SK-N-SH treated with all-trans-retinoic acid at 6 μM for 48 hours (cell line): ENCODE measurements at regions not wholly inside any gene's neighbourhood (a gene's known extent, or its start where the extent isn't known, plus 50 kb on each side); places are given as distances from the start of the nearest gene placed in this dataset.

Experiments used
- ATAC-seq: fragments of 200-7000 bp; cut with Tn5 transposase; 3 replicates; pipeline ENCODE4 v1.9.1; 2020; ENCODE audit warnings: mild to moderate bottlenecking, moderate library complexity
- ARNTL ChIP-seq: fragments of 450-650 bp; formaldehyde crosslinking; IDR thresholded peaks from 2 replicates; pipeline ENCODE4 v1.5.0; 2020; ENCODE audit warnings: low read depth, mild to moderate bottlenecking, moderate library complexity, borderline replicate concordance
- BACH2 ChIP-seq: fragments of 250-450 bp; sonication (Bioruptor Pico); IDR thresholded peaks from 2 replicates; pipeline ENCODE4 v1.9.0; 2021; ENCODE audit warnings: mild to moderate bottlenecking, borderline replicate concordance
- ESRRG ChIP-seq: fragments of 250-450 bp; sonication (Bioruptor Pico); IDR thresholded peaks from 2 replicates; pipeline ENCODE4 v1.6.1; 2021; ENCODE audit warnings: mild to moderate bottlenecking
- ISL1 ChIP-seq: fragments of 250-450 bp; sonication (Bioruptor Pico); IDR thresholded peaks from 2 replicates; pipeline ENCODE4 v2.1.2; 2022; ENCODE audit warnings: mild to moderate bottlenecking, moderate library complexity
- OSR1 ChIP-seq: fragments of 250-450 bp; sonication (Bioruptor Pico); IDR thresholded peaks from 2 replicates; pipeline ENCODE4 v1.8.0; 2022; ENCODE audit warnings: moderate library complexity, mild to moderate bottlenecking, inconsistent platforms
- PATZ1 ChIP-seq: fragments of 250-450 bp; sonication (Bioruptor Pico); IDR thresholded peaks from 2 replicates; pipeline ENCODE4 v1.8.0; 2020; ENCODE audit warnings: mild to moderate bottlenecking, moderate library complexity, borderline replicate concordance
- POU6F1 ChIP-seq: fragments of 250-450 bp; sonication (Bioruptor Pico); IDR thresholded peaks from 2 replicates; pipeline ENCODE4 v1.8.0; 2021; ENCODE audit warnings: low read depth, mild to moderate bottlenecking, moderate library complexity, borderline replicate concordance
- PPARA ChIP-seq: fragments of 250-450 bp; sonication (Bioruptor Pico); IDR thresholded peaks from 2 replicates; pipeline ENCODE4 v1.5.0; 2020; ENCODE audit warnings: mild to moderate bottlenecking, borderline replicate concordance
- RARB ChIP-seq: fragments of 250-450 bp; sonication (Bioruptor Pico); IDR thresholded peaks from 2 replicates; pipeline ENCODE4 v1.8.0; 2021; ENCODE audit warnings: mild to moderate bottlenecking, moderate library complexity
- SNAI2 ChIP-seq: fragments of 250-450 bp; sonication (Bioruptor Pico); IDR thresholded peaks from 2 replicates; pipeline ENCODE4 v1.5.0; 2020; ENCODE audit warnings: mild to moderate bottlenecking, moderate library complexity
- TCF4 ChIP-seq: fragments of 250-450 bp; sonication (Bioruptor Pico); IDR thresholded peaks from 2 replicates; pipeline ENCODE4 v1.8.0; 2021; ENCODE audit warnings: mild to moderate bottlenecking, moderate library complexity, borderline replicate concordance
- TOX ChIP-seq: fragments of 250-450 bp; sonication (Bioruptor Pico); IDR thresholded peaks from 2 replicates; pipeline ENCODE4 v1.8.0; 2021; ENCODE audit warnings: mild to moderate bottlenecking, moderate library complexity, borderline replicate concordance
- TSHZ2 ChIP-seq: fragments of 250-450 bp; sonication (Bioruptor Pico); IDR thresholded peaks from 2 replicates; pipeline ENCODE4 v1.5.0; 2020; ENCODE audit warnings: mild to moderate bottlenecking, moderate library complexity
- ZC3H10 ChIP-seq: fragments of 250-450 bp; sonication (Bioruptor Pico); IDR thresholded peaks from 2 replicates; pipeline ENCODE4 v1.5.1; 2021; ENCODE audit warnings: mild to moderate bottlenecking, moderate library complexity
- ZFP30 ChIP-seq: fragments of 450-650 bp; formaldehyde crosslinking; IDR thresholded peaks from 2 replicates; pipeline ENCODE4 v1.5.0; 2022; ENCODE audit warnings: mild to moderate bottlenecking, moderate library complexity
- ZNF565 ChIP-seq: fragments of 450-650 bp; formaldehyde crosslinking; conservative IDR thresholded peaks from 2 replicates; pipeline ENCODE4 v1.5.0; 2020; ENCODE audit warnings: low read depth, mild to moderate bottlenecking, moderate library complexity
- ZNF70 ChIP-seq: fragments of 450-650 bp; formaldehyde crosslinking; IDR thresholded peaks from 2 replicates; pipeline ENCODE4 v1.5.0; 2020; ENCODE audit warnings: mild to moderate bottlenecking, moderate library complexity
- ZNF8 ChIP-seq: fragments of 450-650 bp; formaldehyde crosslinking; IDR thresholded peaks from 2 replicates; pipeline ENCODE4 v1.5.0; 2020; ENCODE audit warnings: mild to moderate bottlenecking, moderate library complexity

- no peak for ATAC-seq
- no peak for TF ChIP-seq ESRRG (CRISPR knock-in tag)
- TF ChIP-seq ZFP30: no peak
- no peak for TF ChIP-seq TSHZ2 (CRISPR knock-in tag)
- no peak for TF ChIP-seq PATZ1
- no peak for TF ChIP-seq POU6F1 (CRISPR knock-in tag)
These were observed 323.3 kb downstream of the GADD45G start for GRCh38 chr9:89928106-89928505.

GRCh38 chr9:89928521-89929275 is 323.9 kb downstream of the GADD45G start:
- TF ChIP-seq BACH2 (no peak), ZNF8 (CRISPR knock-in tag) (no peak), ZNF70 (CRISPR knock-in tag) (no peak), ZNF565 (CRISPR knock-in tag) (no peak), PPARA (CRISPR knock-in tag) (no peak), TSHZ2 (CRISPR knock-in tag) (no peak), ESRRG (CRISPR knock-in tag) (no peak), RARB (CRISPR knock-in tag) (no peak), PATZ1 (no peak), POU6F1 (CRISPR knock-in tag) (no peak), ZC3H10 (CRISPR knock-in tag) (no peak), TOX (CRISPR knock-in tag) (no peak)
- no peak for ATAC-seq

- no peak for ATAC-seq
- no peak for TF ChIP-seq TCF4 (CRISPR knock-in tag)
- TF ChIP-seq PPARA (CRISPR knock-in tag): no peak
- TF ChIP-seq TOX (CRISPR knock-in tag): no peak
- TF ChIP-seq SNAI2 (CRISPR knock-in tag): no peak
- no peak for TF ChIP-seq ZC3H10 (CRISPR knock-in tag)
- no peak for TF ChIP-seq OSR1 (CRISPR knock-in tag)
- TF ChIP-seq ISL1 (CRISPR knock-in tag): no peak
- TF ChIP-seq ESRRG (CRISPR knock-in tag): no peak
- no peak for TF ChIP-seq ARNTL (CRISPR knock-in tag)
- no peak for TF ChIP-seq RARB (CRISPR knock-in tag)
- no peak for TF ChIP-seq ZNF8 (CRISPR knock-in tag)
- no peak for TF ChIP-seq BACH2
These were observed 324.5 kb downstream of the GADD45G start for GRCh38 chr9:89929315-89929672.
